VCaP (cell line): ENCODE measurements at regions not wholly inside any gene's neighbourhood (a gene's known extent, or its start where the extent isn't known, plus 50 kb on each side); places are given as distances from the start of the nearest gene placed in this dataset.

Source experiments
- H3K27ac ChIP-seq: fragments of 450-650 bp; 2 replicates; pipeline ENCODE4 v1.5.1; 2017
- TF ChIP-seq, protein P1 (sequence below): fragments of 450-650 bp; conservative IDR thresholded peaks from 2 replicates; pipeline ENCODE4 v1.5.1; 2017; ENCODE audit warnings: mild to moderate bottlenecking, moderate library complexity

GRCh38 chr5:12357626-12358025, 453.4 kb upstream of the CTNND2 start:
- TF ChIP-seq, protein P1, sequence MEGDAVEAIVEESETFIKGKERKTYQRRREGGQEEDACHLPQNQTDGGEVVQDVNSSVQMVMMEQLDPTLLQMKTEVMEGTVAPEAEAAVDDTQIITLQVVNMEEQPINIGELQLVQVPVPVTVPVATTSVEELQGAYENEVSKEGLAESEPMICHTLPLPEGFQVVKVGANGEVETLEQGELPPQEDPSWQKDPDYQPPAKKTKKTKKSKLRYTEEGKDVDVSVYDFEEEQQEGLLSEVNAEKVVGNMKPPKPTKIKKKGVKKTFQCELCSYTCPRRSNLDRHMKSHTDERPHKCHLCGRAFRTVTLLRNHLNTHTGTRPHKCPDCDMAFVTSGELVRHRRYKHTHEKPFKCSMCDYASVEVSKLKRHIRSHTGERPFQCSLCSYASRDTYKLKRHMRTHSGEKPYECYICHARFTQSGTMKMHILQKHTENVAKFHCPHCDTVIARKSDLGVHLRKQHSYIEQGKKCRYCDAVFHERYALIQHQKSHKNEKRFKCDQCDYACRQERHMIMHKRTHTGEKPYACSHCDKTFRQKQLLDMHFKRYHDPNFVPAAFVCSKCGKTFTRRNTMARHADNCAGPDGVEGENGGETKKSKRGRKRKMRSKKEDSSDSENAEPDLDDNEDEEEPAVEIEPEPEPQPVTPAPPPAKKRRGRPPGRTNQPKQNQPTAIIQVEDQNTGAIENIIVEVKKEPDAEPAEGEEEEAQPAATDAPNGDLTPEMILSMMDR = no peak

DNA sequence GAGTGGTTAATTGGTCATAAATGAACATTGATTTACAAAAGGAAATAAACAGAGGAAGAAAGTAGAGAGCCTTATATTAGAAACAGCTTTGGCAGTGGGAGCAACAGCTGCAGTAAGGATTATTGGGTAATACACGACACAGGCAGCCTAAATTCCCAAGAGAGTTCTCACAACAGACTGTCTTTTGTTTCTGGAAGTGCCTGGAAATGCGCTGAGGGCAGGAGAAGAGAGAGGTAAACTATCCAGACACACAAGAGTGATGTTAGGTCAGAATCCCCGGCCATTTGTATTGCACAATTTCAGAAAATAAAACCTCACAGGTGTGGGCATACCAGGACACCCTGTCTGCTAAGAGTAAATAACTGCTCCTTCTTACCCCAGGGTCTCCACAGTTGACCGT, 450.4 kb upstream of the CTNND2 start:
- no peak overlapping the region for H3K27ac ChIP-seq
- TF ChIP-seq, protein P1 = no peak

More at GRCh38 chr5:12357626-12358025, 453.4 kb upstream of the CTNND2 start:
- H3K27ac ChIP-seq = no peak overlapping the region

DNA sequence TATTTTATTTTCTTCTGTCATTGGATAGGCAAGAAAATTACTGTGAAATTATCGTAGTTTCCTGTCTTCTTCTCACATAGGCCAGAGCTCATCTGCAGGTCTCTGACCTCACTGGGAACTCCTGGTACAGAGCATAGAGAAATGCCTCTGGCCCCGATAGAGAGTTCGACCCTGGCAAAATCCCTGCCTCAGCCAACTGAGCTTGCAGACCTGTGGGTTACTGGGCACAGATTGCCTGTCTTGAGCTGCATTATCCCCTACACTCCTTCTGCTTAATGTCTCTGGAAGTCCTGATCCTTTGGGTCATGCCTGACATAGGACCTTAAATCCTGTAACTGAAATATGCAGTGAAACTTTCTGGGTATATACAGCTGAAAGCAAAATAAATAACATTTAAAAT, 439.3 kb upstream of the CTNND2 start:
- TF ChIP-seq, protein P1 = no peak
- no peak overlapping the region for H3K27ac ChIP-seq

GRCh38 chr5:12335938-12336337, 431.7 kb upstream of the CTNND2 start:
- no peak overlapping the region for H3K27ac ChIP-seq
- TF ChIP-seq, protein P1 = no peak

DNA sequence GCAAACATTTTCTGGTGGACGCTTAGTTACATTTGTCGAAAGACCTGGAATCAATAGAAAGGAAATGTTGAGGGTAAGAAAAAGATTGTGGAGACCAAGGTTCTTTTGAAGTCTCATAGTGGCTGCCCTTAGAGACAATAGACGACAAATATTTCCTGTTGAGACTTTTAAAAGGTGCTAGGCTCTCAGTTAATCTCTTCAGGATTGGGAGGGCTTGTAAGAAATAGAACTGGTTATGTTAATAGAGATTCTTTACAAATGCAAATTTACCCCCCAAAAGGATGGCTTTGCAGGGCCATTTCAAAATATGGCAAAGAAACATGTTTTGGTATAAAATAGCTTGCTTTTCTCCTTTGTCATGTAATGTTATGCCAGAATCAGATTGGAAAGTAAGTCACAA, 428.2 kb upstream of the CTNND2 start:
- H3K27ac ChIP-seq = no peak overlapping the region
- TF ChIP-seq, protein P1 = no peak

DNA sequence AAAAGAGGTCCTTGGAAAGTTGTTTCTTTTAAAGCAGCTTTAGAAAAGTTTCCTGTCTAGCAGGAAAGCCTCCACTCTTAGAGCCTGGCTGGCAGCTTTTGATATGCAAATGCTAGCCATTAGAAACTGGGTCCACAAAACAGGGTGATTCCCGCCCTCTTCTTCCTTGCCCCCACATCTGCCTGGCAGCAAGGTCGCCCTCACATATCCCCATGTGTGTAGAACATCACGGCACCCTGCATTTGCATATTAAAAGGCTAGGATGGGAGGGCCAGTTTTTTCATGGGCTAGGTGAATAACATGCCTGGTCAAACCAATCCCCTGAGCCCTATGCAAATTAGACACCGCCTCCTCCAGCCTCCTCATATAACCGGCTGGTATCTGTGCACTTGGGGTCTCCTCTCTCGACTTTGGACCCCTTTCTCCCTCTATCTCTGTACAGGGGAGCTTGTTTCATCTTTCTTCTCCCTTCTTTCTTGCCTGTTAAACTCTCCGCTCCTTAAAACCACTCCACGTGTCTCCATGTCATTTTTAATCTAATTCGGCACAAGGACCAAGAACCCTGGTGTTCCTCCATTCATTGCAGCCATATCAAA, 426.8 kb upstream of the CTNND2 start:
- H3K27ac ChIP-seq = no peak overlapping the region

DNA sequence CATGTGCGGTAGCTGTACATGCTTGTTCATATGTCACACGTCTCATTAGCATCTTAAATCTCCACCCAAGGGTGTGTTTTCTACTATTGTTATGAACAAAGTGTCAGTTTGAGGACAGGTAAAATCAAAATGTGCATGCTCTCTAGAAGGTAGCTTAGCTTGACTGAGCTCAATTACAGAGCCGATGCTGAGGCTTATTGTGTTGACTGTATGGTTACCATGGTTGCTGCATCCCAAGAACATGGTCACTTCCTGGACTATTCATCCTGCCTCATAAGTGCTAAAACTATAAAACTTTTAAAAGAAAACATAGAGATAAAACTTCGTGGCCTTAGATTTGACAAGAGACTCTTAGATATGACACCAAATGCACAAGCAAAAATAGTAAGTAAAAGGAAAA, 426.1 kb upstream of the CTNND2 start:
- TF ChIP-seq, protein P1 = no peak
- H3K27ac ChIP-seq = no peak overlapping the region

More for the DNA sequence above, 426.8 kb upstream of the CTNND2 start:
- TF ChIP-seq, protein P1 = no peak
